LNCAP (cell line): ENCODE measurements at regions not wholly inside any gene's neighbourhood (a gene's known extent, or its start where the extent isn't known, plus 50 kb on each side); places are given as distances from the start of the nearest gene placed in this dataset.

Experiments used
- TF ChIP-seq, protein P1 (sequence below): fragments of 450-650 bp; IDR thresholded peaks from 2 replicates; pipeline ENCODE4 v1.5.1; 2017; ENCODE audit warnings: mild to moderate bottlenecking

DNA sequence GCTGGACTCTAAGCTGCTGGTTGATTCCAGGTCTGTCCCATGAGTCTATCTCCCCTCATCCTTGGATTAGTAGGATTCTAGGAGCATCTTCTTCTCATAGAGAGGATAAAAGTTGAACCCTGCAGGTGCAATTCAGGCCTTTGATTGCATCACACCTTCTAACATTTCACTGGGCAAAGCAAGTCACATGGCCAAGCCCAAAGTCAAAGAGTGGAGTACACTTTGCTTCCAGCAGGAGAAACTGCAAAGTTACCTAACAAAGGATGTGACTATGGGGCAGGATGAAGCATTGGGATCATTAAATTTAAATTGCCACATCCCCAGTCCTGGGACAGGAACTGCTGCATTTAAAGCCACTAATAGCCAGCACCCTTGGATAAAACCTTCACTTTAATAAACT lies 51.0 kb upstream of the EGFLAM start:
- TF ChIP-seq, protein P1, sequence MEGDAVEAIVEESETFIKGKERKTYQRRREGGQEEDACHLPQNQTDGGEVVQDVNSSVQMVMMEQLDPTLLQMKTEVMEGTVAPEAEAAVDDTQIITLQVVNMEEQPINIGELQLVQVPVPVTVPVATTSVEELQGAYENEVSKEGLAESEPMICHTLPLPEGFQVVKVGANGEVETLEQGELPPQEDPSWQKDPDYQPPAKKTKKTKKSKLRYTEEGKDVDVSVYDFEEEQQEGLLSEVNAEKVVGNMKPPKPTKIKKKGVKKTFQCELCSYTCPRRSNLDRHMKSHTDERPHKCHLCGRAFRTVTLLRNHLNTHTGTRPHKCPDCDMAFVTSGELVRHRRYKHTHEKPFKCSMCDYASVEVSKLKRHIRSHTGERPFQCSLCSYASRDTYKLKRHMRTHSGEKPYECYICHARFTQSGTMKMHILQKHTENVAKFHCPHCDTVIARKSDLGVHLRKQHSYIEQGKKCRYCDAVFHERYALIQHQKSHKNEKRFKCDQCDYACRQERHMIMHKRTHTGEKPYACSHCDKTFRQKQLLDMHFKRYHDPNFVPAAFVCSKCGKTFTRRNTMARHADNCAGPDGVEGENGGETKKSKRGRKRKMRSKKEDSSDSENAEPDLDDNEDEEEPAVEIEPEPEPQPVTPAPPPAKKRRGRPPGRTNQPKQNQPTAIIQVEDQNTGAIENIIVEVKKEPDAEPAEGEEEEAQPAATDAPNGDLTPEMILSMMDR = no peak

- TF ChIP-seq, protein P1 = no peak
Observed at GRCh38 chr5:38202741-38203140, 55.6 kb upstream of the EGFLAM start.

- TF ChIP-seq, protein P1 = no peak
Observed at GRCh38 chr5:38200872-38201557, 57.3 kb upstream of the EGFLAM start.

DNA sequence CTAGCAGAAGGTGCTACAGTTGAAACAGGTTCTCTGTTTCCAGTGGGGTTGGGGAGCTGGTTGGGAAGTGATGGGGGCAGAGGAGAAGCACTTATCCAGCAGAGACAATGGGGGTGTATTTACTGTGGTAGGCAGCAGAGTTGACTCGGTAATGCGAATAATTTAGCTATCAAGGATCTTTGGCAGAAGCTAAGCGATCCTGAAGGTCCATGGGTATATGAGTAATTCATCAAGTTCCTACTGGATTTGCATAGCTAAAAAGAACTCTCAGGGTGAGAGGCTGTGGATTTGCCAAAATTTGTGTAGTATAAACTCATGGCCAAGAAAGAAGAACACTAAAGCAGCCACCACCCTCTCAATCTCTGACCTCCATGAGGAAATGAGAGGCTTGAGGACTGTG lies 61.2 kb upstream of the EGFLAM start:
- TF ChIP-seq, protein P1 = no peak

- TF ChIP-seq, protein P1 = peak; percentile 87
Observed at GRCh38 chr5:38193015-38193581, 65.3 kb upstream of the EGFLAM start.

DNA sequence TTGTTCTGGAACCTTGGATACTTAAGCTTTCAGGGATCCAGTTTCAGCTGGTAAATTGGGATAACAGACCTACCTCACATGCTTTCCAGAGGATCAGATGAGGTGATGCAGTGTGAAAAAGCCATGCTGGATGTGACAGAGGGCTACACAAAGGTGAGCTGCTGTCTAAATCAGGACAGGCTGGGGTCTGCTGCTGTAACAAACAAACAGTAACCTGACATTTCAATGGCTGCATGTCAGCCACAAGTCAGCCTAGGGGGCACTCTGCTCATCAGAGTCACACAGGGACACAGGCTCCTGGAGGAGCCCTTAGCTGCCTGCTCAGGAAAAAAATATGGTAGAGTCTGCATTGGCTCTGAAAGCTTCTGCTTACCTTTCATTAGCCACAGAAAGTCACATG lies 66.7 kb upstream of the EGFLAM start:
- TF ChIP-seq, protein P1 = no peak

GRCh38 chr5:38190111-38190510 lies 68.2 kb upstream of the EGFLAM start:
- TF ChIP-seq, protein P1 = no peak
